ENCODE measurements at regions not wholly inside any gene's neighbourhood (a gene's known extent, or its start where the extent isn't known, plus 50 kb on each side); places are given as distances from the start of the nearest gene placed in this dataset.

GRCh38 chr3:76855451-76855850, 184.4 kb upstream of the ROBO2 start:
- DNase-seq: no peak

- DNase-seq: no peak
Measured at GRCh38 chr3:76859596-76859995, 180.3 kb upstream of the ROBO2 start.

GRCh38 chr3:76864355-76864754, 175.5 kb upstream of the ROBO2 start:
- DNase-seq: no peak

GRCh38 chr3:76866729-76867408, 173.0 kb upstream of the ROBO2 start:
- no peak for DNase-seq

- DNase-seq: no peak
Measured at GRCh38 chr3:76869726-76870384, 170.0 kb upstream of the ROBO2 start.

GRCh38 chr3:76871655-76872054, 168.2 kb upstream of the ROBO2 start:
- DNase-seq: no peak

- DNase-seq: no peak
Measured at GRCh38 chr3:76872999-76873398, 166.9 kb upstream of the ROBO2 start.

GRCh38 chr3:76873532-76874242, 166.2 kb upstream of the ROBO2 start:
- no peak for DNase-seq

GRCh38 chr3:76879959-76880358, 159.9 kb upstream of the ROBO2 start:
- no peak for DNase-seq

- DNase-seq: no peak
Measured at GRCh38 chr3:76886761-76887500, 153.0 kb upstream of the ROBO2 start.

GRCh38 chr3:76888856-76889255, 151.0 kb upstream of the ROBO2 start:
- no peak for DNase-seq

- DNase-seq: no peak
Measured at GRCh38 chr3:76889911-76890310, 150.0 kb upstream of the ROBO2 start.

- no peak for DNase-seq
Measured at GRCh38 chr3:76897076-76897475, 142.8 kb upstream of the ROBO2 start.

GRCh38 chr3:76900596-76900995, 139.3 kb upstream of the ROBO2 start:
- no peak for DNase-seq

GRCh38 chr3:76908156-76908555, 131.7 kb upstream of the ROBO2 start:
- DNase-seq: no peak

- no peak for DNase-seq
Measured at GRCh38 chr3:76912841-76913383, 127.0 kb upstream of the ROBO2 start.

GRCh38 chr3:76917436-76917835, 122.5 kb upstream of the ROBO2 start:
- DNase-seq: no peak

GRCh38 chr3:76920511-76920910, 119.4 kb upstream of the ROBO2 start:
- no peak for DNase-seq

GRCh38 chr3:76923485-76923884, 116.4 kb upstream of the ROBO2 start:
- no peak for DNase-seq

GRCh38 chr3:76930712-76931111, 109.2 kb upstream of the ROBO2 start:
- no peak for DNase-seq

- DNase-seq: no peak
Measured at GRCh38 chr3:76933245-76933644, 106.7 kb upstream of the ROBO2 start.

GRCh38 chr3:76938962-76939361, 100.9 kb upstream of the ROBO2 start:
- no peak for DNase-seq

- DNase-seq: no peak
Measured at GRCh38 chr3:76940181-76940770, 99.6 kb upstream of the ROBO2 start.
